ENCODE measurements at regions not wholly inside any gene's neighbourhood (a gene's known extent, or its start where the extent isn't known, plus 50 kb on each side); places are given as distances from the start of the nearest gene placed in this dataset.
A peak's percentile ranks its signal among the peaks of the same experiment; 100 is the strongest.
"Not testable (repeated sequence)": the region's sequence is repeated elsewhere in the genome, so short reads cannot be mapped to it uniquely, and the experiment has no call there.

GRCh38 chrX:65610481-65610880, 57.0 kb upstream of the MSN start:
- DNase-seq = no peak

- no peak for DNase-seq
Measured at GRCh38 chrX:65610040-65610439, 57.4 kb upstream of the MSN start.

- DNase-seq = no peak
Measured at GRCh38 chrX:65609237-65609636, 58.2 kb upstream of the MSN start.

- DNase-seq = no peak
Measured at GRCh38 chrX:65608026-65608425, 59.4 kb upstream of the MSN start.

GRCh38 chrX:65607070-65607742, 60.2 kb upstream of the MSN start:
- DNase-seq = no peak

- DNase-seq = no peak
Measured at GRCh38 chrX:65602221-65602560, 65.3 kb upstream of the MSN start.

- DNase-seq = peak; percentile 37 to 43
Measured at GRCh38 chrX:65601530-65602220, 65.8 kb upstream of the MSN start.

GRCh38 chrX:65601126-65601525, 66.3 kb upstream of the MSN start:
- DNase-seq = peak in 1 of 2 donors; percentile 12

GRCh38 chrX:65600106-65600505, 65.5 kb upstream of the LAS1L start:
- no peak for DNase-seq

- DNase-seq = no peak
Measured at GRCh38 chrX:65598559-65599147, 64.1 kb upstream of the LAS1L start.

- DNase-seq = peak; percentile 37 to 47
Measured at GRCh38 chrX:65596270-65597034, 61.9 kb upstream of the LAS1L start.

- peak; percentile 87 to 95 for DNase-seq
Measured at GRCh38 chrX:65595460-65595876, 60.9 kb upstream of the LAS1L start.

GRCh38 chrX:65591206-65591605, 56.6 kb upstream of the LAS1L start:
- no peak for DNase-seq

GRCh38 chrX:65589304-65589703, 54.7 kb upstream of the LAS1L start:
- no peak for DNase-seq

GRCh38 chrX:65588795-65589194, 54.2 kb upstream of the LAS1L start:
- no peak for DNase-seq

GRCh38 chrX:65587616-65588526, 53.3 kb upstream of the LAS1L start:
- no peak for DNase-seq

GRCh38 chrX:65586491-65586890, 51.9 kb upstream of the LAS1L start:
- no peak for DNase-seq

- DNase-seq = not testable (repeated sequence)
Measured at GRCh38 chrX:65585226-65585625, 50.6 kb upstream of the LAS1L start.

Measured in activated CD4-positive, alpha-beta T cell treated with anti-CD3 and anti-CD28 coated beads for 4 hours (primary cell).